Inferior parietal cortex (tissue), 1 donor: ENCODE measurements at regions not wholly inside any gene's neighbourhood (a gene's known extent, or its start where the extent isn't known, plus 50 kb on each side); places are given as distances from the start of the nearest gene placed in this dataset.

Experiments used
- DNase-seq: peaks from one replicate; pipeline ENCODE4 v3.0.0-alpha.2; 2016; ENCODE audit errors: extremely low spot score

GRCh38 chr19:28420811-28421550 is 792.0 kb downstream of the UQCRFS1 start:
- DNase-seq: no peak

- no peak for DNase-seq
Observed at GRCh38 chr19:28419312-28419711, 793.6 kb downstream of the UQCRFS1 start.

GRCh38 chr19:28417361-28417760 is 795.6 kb downstream of the UQCRFS1 start:
- DNase-seq: no peak

- DNase-seq: no peak
Observed at GRCh38 chr19:28416245-28416644, 796.7 kb downstream of the UQCRFS1 start.

- DNase-seq: no peak
Observed at GRCh38 chr19:28414748-28415147, 798.2 kb downstream of the UQCRFS1 start.

GRCh38 chr19:28409859-28410258 is 803.1 kb downstream of the UQCRFS1 start:
- no peak for DNase-seq

- DNase-seq: no peak
Observed at GRCh38 chr19:28406966-28407365, 806.0 kb downstream of the UQCRFS1 start.

GRCh38 chr19:28405346-28405742 is 807.6 kb downstream of the UQCRFS1 start:
- DNase-seq: no peak

GRCh38 chr19:28404472-28404871 is 808.5 kb downstream of the UQCRFS1 start:
- DNase-seq: no peak

GRCh38 chr19:28403690-28404089 is 809.3 kb downstream of the UQCRFS1 start:
- no peak for DNase-seq

GRCh38 chr19:28402701-28403290 is 810.2 kb downstream of the UQCRFS1 start:
- no peak for DNase-seq

- no peak for DNase-seq
Observed at GRCh38 chr19:28401739-28402424, 811.1 kb downstream of the UQCRFS1 start.

GRCh38 chr19:28400953-28401671 is 811.8 kb downstream of the UQCRFS1 start:
- DNase-seq: no peak

GRCh38 chr19:28399187-28399586 is 813.8 kb downstream of the UQCRFS1 start:
- no peak for DNase-seq

- no peak for DNase-seq
Observed at GRCh38 chr19:28397800-28398199, 815.2 kb downstream of the UQCRFS1 start.

GRCh38 chr19:28397306-28397705 is 815.6 kb downstream of the UQCRFS1 start:
- no peak for DNase-seq

GRCh38 chr19:28396287-28396831 is 816.6 kb downstream of the UQCRFS1 start:
- DNase-seq: no peak

GRCh38 chr19:28394725-28395124 is 818.2 kb downstream of the UQCRFS1 start:
- DNase-seq: no peak

- DNase-seq: no peak
Observed at GRCh38 chr19:28393574-28394336, 819.2 kb downstream of the UQCRFS1 start.

- no peak for DNase-seq
Observed at GRCh38 chr19:28388988-28389387, 824.0 kb downstream of the UQCRFS1 start.

GRCh38 chr19:28387507-28387906 is 825.4 kb downstream of the UQCRFS1 start:
- no peak for DNase-seq
